Ovary (tissue), 3 donors: ENCODE measurements at regions not wholly inside any gene's neighbourhood (a gene's known extent, or its start where the extent isn't known, plus 50 kb on each side); places are given as distances from the start of the nearest gene placed in this dataset.

Experiments used
- EP300 ChIP-seq: sonication (generic); formaldehyde crosslinking; IDR thresholded peaks from one replicate; pipeline ENCODE4 v1.6.1; 2017; ENCODE audit warnings: antibody characterized with exemption
- POLR2A ChIP-seq: fragments of 450-650 bp; IDR thresholded peaks from one replicate; pipeline ENCODE4 v1.6.1; 2017; ENCODE audit warnings: antibody characterized with exemption, mild to moderate bottlenecking, moderate library complexity
- TF ChIP-seq, protein P1 (sequence below), 3 donors: fragments of 450-650 bp in 2 of 3; fragments of 200-600 bp in 1 of 3; IDR thresholded peaks; one replicate each; pipeline versions ENCODE4 v1.5.1 to v1.8.0; 2016 to 2022; ENCODE audit warnings: antibody characterized with exemption in 3 of 3, mild to moderate bottlenecking in 1 of 3
- donor health status: DM: no; HTN: no; CAD: no.

DNA sequence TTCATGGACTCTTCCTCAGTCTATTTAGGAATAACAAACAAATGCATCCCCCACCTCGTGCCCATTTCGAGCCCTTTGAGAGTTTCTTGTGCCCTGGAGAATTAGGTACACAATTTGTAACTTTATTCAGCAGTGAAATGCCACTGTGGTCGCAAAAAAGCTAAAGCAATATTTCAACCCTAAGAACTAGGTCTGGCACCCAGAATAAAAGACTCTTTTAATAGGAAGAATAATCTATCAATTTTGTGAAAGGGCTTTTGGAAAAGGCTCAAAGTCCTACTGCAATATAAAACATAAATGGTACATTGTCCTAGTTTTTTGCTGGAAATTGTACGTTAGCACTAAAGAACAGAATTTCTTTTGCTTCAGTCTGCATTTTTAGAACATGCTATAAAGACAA lies 304.6 kb upstream of the TENM3 start:
- TF ChIP-seq, protein P1, sequence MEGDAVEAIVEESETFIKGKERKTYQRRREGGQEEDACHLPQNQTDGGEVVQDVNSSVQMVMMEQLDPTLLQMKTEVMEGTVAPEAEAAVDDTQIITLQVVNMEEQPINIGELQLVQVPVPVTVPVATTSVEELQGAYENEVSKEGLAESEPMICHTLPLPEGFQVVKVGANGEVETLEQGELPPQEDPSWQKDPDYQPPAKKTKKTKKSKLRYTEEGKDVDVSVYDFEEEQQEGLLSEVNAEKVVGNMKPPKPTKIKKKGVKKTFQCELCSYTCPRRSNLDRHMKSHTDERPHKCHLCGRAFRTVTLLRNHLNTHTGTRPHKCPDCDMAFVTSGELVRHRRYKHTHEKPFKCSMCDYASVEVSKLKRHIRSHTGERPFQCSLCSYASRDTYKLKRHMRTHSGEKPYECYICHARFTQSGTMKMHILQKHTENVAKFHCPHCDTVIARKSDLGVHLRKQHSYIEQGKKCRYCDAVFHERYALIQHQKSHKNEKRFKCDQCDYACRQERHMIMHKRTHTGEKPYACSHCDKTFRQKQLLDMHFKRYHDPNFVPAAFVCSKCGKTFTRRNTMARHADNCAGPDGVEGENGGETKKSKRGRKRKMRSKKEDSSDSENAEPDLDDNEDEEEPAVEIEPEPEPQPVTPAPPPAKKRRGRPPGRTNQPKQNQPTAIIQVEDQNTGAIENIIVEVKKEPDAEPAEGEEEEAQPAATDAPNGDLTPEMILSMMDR (IDR thresholded peaks at IDR 0.05): no peak
- TF ChIP-seq POLR2A: no peak
- no peak for TF ChIP-seq EP300
